ENCODE measurements at regions not wholly inside any gene's neighbourhood (a gene's known extent, or its start where the extent isn't known, plus 50 kb on each side); places are given as distances from the start of the nearest gene placed in this dataset.
A peak's percentile ranks its signal among the peaks of the same experiment; 100 is the strongest.

GRCh38 chr15:46502667-46503066 is 867.8 kb downstream of the SQOR start:
- H3K4me3 ChIP-seq = no peak overlapping the region
- peak in 1 of 2 donors; percentile 2 for DNase-seq (ENCODE audit: low read depth in 1 of 2, low spot score in 1 of 2)

GRCh38 chr15:46518381-46518780 is 883.6 kb downstream of the SQOR start:
- Histone ChIP-seq H3K36me3 (no peaks in the 10 kb centered on the region), H3K4me1 (ENCODE audit: low read depth) (no peaks in the 10 kb centered on the region), H3K27me3 (no peaks in the 10 kb centered on the region), H3K4me3 (no peak overlapping the region), H3K27ac (no peak overlapping the region), H3K9me3 (ENCODE audit: low read depth) (no peaks in the 10 kb centered on the region)
- DNase-seq (ENCODE audit: low read depth in 1 of 2, low spot score in 1 of 2) = no peak
- no peak for TF ChIP-seq CTCF (IDR thresholded peaks at IDR 0.05; ENCODE audit: low read depth, low read length)

More at GRCh38 chr15:46502667-46503066, 867.8 kb downstream of the SQOR start:
- no peaks in the 10 kb centered on the region for H3K36me3 ChIP-seq
- no peaks in the 10 kb centered on the region for H3K27me3 ChIP-seq
- H3K4me1 ChIP-seq (ENCODE audit: low read depth) = peaks cover 4% of the 10 kb centered on the region
- no peak overlapping the region for H3K27ac ChIP-seq
- no peak for TF ChIP-seq CTCF (IDR thresholded peaks at IDR 0.05; ENCODE audit: low read depth, low read length)
- no peaks in the 10 kb centered on the region for H3K9me3 ChIP-seq (ENCODE audit: low read depth)

- H3K36me3 ChIP-seq = no peaks in the 10 kb centered on the region
- H3K27me3 ChIP-seq = no peaks in the 10 kb centered on the region
- H3K27ac ChIP-seq = no peak overlapping the region
- H3K4me3 ChIP-seq = no peak overlapping the region
- no peaks in the 10 kb centered on the region for H3K4me1 ChIP-seq (ENCODE audit: low read depth)
- no peaks in the 10 kb centered on the region for H3K9me3 ChIP-seq (ENCODE audit: low read depth)
- DNase-seq (ENCODE audit: low read depth in 1 of 2, low spot score in 1 of 2) = no peak
- TF ChIP-seq CTCF (IDR thresholded peaks at IDR 0.05; ENCODE audit: low read depth, low read length) = no peak
Measured at GRCh38 chr15:46523701-46524100, 888.9 kb downstream of the SQOR start.

- no peaks in the 10 kb centered on the region for H3K27me3 ChIP-seq
- H3K27ac ChIP-seq = no peak overlapping the region
- no peaks in the 10 kb centered on the region for H3K36me3 ChIP-seq
- no peak overlapping the region for H3K4me3 ChIP-seq
- no peak for TF ChIP-seq CTCF (IDR thresholded peaks at IDR 0.05; ENCODE audit: low read depth, low read length)
- H3K4me1 ChIP-seq (ENCODE audit: low read depth) = no peaks in the 10 kb centered on the region
- DNase-seq (ENCODE audit: low read depth in 1 of 2, low spot score in 1 of 2) = no peak
- H3K9me3 ChIP-seq (ENCODE audit: low read depth) = no peaks in the 10 kb centered on the region
Measured at GRCh38 chr15:46525984-46526725, 891.3 kb downstream of the SQOR start.

GRCh38 chr15:46526726-46527110 is 891.9 kb downstream of the SQOR start:
- Histone ChIP-seq H3K27ac (no peak overlapping the region), H3K36me3 (no peaks in the 10 kb centered on the region), H3K4me3 (no peak overlapping the region), H3K9me3 (ENCODE audit: low read depth) (no peaks in the 10 kb centered on the region), H3K4me1 (ENCODE audit: low read depth) (no peaks in the 10 kb centered on the region), H3K27me3 (no peaks in the 10 kb centered on the region)
- DNase-seq (ENCODE audit: low read depth in 1 of 2, low spot score in 1 of 2) = no peak
- TF ChIP-seq CTCF (IDR thresholded peaks at IDR 0.05; ENCODE audit: low read depth, low read length) = no peak
